ENCODE measurements at regions not wholly inside any gene's neighbourhood (a gene's known extent, or its start where the extent isn't known, plus 50 kb on each side); places are given as distances from the start of the nearest gene placed in this dataset.
"Not testable (repeated sequence)": the region's sequence is repeated elsewhere in the genome, so short reads cannot be mapped to it uniquely, and the experiment has no call there.

DNA sequence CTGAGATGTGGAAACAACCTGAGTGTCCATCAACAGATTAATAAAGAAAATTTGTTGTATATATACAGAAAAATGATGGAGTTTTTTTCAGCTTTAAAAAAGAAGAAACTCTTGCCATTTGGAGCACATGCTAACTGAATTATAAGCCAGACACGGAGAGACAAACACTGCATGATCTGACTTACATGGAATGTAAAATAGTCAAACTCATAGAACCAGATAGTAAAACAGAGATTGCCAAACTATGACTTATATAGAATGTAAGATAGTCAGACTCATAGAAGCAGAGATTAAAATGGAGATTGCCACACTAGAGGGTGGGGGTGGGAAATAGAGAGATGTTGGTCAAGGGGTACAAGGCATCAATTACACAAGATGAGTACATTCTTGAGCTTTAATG, 1786.6 kb downstream of the PLA2G4A start:
- Histone ChIP-seq H3K27me3 (ENCODE audit: control insufficient read depth, insufficient read depth, low read length) (no peaks in the 10 kb centered on the region), H3K36me3 (ENCODE audit: control insufficient read depth, insufficient read depth, low read length) (no peaks in the 10 kb centered on the region), H3K4me3 (ENCODE audit: low read length) (no peak overlapping the region), H3K4me1 (ENCODE audit: control insufficient read depth, insufficient read depth, low read length) (no peaks in the 10 kb centered on the region), H3K27ac (ENCODE audit: low read depth, low read length) (no peak overlapping the region), H3K9ac (ENCODE audit: low read length) (no peak overlapping the region)

DNA sequence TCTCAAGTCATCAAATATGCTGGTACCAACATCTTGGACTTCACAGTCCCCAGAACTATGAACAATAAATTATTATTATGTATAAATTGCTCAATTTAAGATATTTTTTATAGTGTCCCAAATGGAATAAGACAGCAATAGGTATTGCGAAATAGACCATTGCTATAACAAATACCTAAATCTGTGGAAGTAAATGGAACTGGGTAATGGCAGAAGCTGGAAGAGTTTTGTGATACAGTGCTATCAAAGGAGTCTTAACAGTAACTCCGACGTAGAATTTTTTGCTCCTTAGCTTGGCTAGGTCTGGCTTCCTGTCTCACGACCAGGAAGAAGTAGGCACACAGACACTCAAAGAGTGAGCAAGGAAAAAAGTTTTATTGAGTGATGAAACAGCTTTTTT, 1791.5 kb downstream of the PLA2G4A start:
- no peaks in the 10 kb centered on the region for H3K4me1 ChIP-seq (ENCODE audit: control insufficient read depth, insufficient read depth, low read length)
- H3K36me3 ChIP-seq (ENCODE audit: control insufficient read depth, insufficient read depth, low read length) = no peaks in the 10 kb centered on the region
- H3K27ac ChIP-seq (ENCODE audit: low read depth, low read length) = no peak overlapping the region
- H3K27me3 ChIP-seq (ENCODE audit: control insufficient read depth, insufficient read depth, low read length) = no peaks in the 10 kb centered on the region
- no peak overlapping the region for H3K4me3 ChIP-seq (ENCODE audit: low read length)
- H3K9ac ChIP-seq (ENCODE audit: low read length) = no peak overlapping the region

DNA sequence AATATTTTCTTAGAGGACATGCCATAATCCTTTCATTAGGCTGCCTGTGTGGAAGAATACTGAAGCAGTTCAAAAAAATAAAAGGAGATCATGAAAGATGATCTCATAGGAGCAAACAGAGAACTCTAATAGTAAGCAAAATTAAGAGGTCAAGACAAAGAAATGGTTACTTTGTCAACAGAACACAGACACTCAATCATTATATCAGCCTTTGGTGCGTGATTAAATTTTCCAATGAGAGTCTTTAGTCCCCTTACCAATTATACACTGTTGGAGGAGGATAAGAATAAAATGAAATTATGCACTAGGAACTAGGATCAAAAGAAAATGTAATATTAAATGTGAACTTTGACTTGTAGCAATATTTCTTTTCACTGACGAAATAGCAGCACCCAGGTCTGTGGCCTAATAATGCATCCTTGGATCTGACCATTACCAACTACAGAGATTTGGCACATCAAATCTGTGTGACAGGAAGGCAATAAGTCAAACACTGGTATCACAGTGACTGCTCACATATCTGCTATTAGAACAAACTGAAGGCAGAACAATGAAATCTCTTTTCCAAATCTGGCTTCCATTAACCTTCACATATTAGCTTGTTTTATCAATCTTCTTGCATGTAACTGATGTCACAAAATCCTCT, 1812.9 kb downstream of the PLA2G4A start:
- no peaks in the 10 kb centered on the region for H3K4me1 ChIP-seq (ENCODE audit: control insufficient read depth, insufficient read depth, low read length)
- H3K27ac ChIP-seq (ENCODE audit: low read depth, low read length) = no peak overlapping the region
- H3K9ac ChIP-seq (ENCODE audit: low read length) = no peak overlapping the region
- no peaks in the 10 kb centered on the region for H3K36me3 ChIP-seq (ENCODE audit: control insufficient read depth, insufficient read depth, low read length)
- H3K27me3 ChIP-seq (ENCODE audit: control insufficient read depth, insufficient read depth, low read length) = no peaks in the 10 kb centered on the region
- no peak overlapping the region for H3K4me3 ChIP-seq (ENCODE audit: low read length)

DNA sequence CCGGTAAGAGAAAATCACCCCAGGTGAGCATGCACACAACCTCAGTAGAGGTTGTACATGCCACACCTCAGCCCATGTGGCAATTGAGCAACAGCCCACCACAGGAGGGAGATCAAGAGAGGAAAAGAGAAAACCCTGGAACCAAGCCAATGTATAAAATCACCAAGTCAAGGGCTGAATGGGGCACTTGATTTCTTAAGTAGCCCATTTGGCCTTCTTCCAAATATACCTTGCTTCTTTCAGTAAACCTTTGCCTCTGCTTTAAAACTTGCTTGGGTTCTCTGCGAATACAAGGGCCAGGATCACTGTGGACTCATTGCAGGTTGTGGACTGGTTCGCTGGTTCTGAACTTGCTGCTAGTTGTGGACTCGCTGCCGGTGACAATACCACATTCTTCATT, 1814.0 kb downstream of the PLA2G4A start:
- Histone ChIP-seq H3K27me3 (ENCODE audit: control insufficient read depth, insufficient read depth, low read length) (no peaks in the 10 kb centered on the region), H3K4me3 (ENCODE audit: low read length) (no peak overlapping the region), H3K9ac (ENCODE audit: low read length) (no peak overlapping the region), H3K4me1 (ENCODE audit: control insufficient read depth, insufficient read depth, low read length) (no peaks in the 10 kb centered on the region), H3K36me3 (ENCODE audit: control insufficient read depth, insufficient read depth, low read length) (no peaks in the 10 kb centered on the region), H3K27ac (ENCODE audit: low read depth, low read length) (no peak overlapping the region)

DNA sequence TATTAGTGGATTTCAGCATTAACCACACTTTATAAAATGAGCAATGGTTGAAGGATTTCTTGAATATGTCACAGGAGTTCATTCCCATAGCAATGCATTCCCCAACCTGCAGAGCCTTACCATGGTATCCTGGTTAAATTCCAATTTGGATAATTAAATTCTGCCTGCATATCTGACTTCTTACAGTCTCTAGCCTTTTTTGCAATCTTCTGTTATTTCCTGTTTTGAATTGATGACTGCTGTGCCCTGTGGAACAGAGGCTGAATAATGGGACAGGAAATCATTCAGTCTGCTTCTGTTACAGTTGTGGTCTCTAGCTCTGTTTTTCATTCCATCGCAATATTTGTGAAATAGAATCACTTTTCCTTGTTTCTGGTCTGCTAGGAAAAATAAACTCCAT, 1823.9 kb downstream of the PLA2G4A start:
- Histone ChIP-seq H3K9ac (ENCODE audit: low read length) (no peak overlapping the region), H3K27me3 (ENCODE audit: control insufficient read depth, insufficient read depth, low read length) (no peaks in the 10 kb centered on the region), H3K36me3 (ENCODE audit: control insufficient read depth, insufficient read depth, low read length) (no peaks in the 10 kb centered on the region), H3K27ac (ENCODE audit: low read depth, low read length) (no peak overlapping the region), H3K4me1 (ENCODE audit: control insufficient read depth, insufficient read depth, low read length) (no peaks in the 10 kb centered on the region), H3K4me3 (ENCODE audit: low read length) (no peak overlapping the region)

DNA sequence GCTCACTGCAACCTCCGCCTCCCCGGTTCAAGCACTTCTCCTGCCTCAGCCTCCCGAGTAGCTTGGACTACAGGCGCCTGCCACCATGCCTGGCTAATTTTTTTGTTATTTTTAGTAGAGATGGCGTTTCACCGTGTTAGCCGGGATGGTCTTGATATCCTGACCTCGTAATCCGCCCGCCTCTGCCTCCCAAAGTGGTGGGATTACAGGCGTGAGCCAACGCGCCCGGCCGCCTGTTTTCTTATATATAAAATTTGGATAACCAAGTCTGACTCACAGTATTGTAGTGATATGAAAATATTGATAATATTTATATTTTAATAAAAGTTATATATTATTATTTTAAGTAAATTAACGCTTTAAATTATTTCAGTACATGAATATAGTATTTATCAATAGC, 1821.7 kb downstream of the BRINP3 start:
- H3K27me3 ChIP-seq (ENCODE audit: control insufficient read depth, insufficient read depth, low read length); H3K4me1 ChIP-seq (ENCODE audit: control insufficient read depth, insufficient read depth, low read length); H3K27ac ChIP-seq (ENCODE audit: low read depth, low read length); H3K9ac ChIP-seq (ENCODE audit: low read length); H3K4me3 ChIP-seq (ENCODE audit: low read length); H3K36me3 ChIP-seq (ENCODE audit: control insufficient read depth, insufficient read depth, low read length): not testable (repeated sequence)

DNA sequence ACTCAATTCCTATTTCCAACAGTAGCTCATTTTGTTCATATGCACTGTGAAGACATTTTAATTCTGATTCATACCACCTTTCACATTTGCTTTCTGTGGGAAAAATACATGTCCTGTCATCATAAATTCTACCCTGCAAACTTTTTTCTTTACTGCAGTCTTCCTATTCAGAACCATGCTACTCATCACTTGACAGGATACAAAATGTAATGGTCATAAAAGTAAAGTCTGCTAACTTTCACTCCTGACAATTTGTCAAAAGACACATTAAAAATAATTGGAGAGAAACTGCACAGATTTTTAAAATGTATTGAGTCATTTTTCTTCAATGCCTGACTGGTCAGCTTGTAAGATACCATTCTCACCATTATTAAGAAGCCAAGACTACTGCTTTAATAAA, 1817.1 kb downstream of the BRINP3 start:
- Histone ChIP-seq H3K4me3 (ENCODE audit: low read length) (no peak overlapping the region), H3K36me3 (ENCODE audit: control insufficient read depth, insufficient read depth, low read length) (no peaks in the 10 kb centered on the region), H3K4me1 (ENCODE audit: control insufficient read depth, insufficient read depth, low read length) (no peaks in the 10 kb centered on the region), H3K9ac (ENCODE audit: low read length) (no peak overlapping the region), H3K27ac (ENCODE audit: low read depth, low read length) (no peak overlapping the region), H3K27me3 (ENCODE audit: control insufficient read depth, insufficient read depth, low read length) (no peaks in the 10 kb centered on the region)

DNA sequence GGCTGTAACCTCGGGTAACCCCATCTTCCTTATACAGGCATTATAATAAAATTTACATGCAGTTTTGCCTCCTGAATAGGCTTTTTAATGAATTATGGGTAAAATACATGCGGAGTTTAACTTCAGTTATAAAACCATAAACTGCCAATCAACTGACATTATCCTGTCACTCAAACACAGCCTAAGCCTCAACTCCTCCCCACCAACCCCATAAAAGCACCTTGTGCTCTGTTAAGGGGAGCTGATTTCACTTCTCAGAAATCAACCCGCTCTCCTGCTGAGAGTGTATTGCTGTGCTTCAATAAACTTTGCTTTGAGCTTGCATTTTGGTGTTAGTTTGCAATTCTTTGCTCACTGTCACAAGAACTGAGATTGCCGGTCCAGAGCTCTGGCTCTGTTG, 1812.2 kb downstream of the BRINP3 start:
- Histone ChIP-seq H3K27ac (ENCODE audit: low read depth, low read length) (no peak overlapping the region), H3K9ac (ENCODE audit: low read length) (no peak overlapping the region), H3K4me1 (ENCODE audit: control insufficient read depth, insufficient read depth, low read length) (no peaks in the 10 kb centered on the region), H3K27me3 (ENCODE audit: control insufficient read depth, insufficient read depth, low read length) (no peaks in the 10 kb centered on the region), H3K4me3 (ENCODE audit: low read length) (no peak overlapping the region), H3K36me3 (ENCODE audit: control insufficient read depth, insufficient read depth, low read length) (no peaks in the 10 kb centered on the region)

DNA sequence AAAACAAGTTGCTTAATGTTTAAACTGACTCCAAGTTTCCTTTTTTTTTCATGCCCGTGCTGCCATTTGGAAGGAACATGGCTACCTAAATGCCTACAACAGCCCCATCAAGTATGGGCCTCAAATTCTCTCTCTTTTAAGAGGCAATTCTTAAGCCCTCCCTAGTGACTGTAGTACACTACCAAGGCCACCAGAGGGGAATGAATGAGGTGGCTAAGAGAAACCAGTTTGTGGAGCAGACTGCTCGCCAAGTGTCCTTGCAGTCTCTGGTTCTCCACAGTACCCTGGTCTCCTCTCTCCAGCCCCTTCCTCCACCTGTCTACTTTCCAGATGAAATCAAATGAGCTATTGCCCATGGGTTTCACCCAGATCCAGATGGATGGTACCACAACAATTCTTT, 1809.6 kb downstream of the BRINP3 start:
- no peaks in the 10 kb centered on the region for H3K4me1 ChIP-seq (ENCODE audit: control insufficient read depth, insufficient read depth, low read length)
- H3K36me3 ChIP-seq (ENCODE audit: control insufficient read depth, insufficient read depth, low read length) = no peaks in the 10 kb centered on the region
- no peak overlapping the region for H3K4me3 ChIP-seq (ENCODE audit: low read length)
- no peaks in the 10 kb centered on the region for H3K27me3 ChIP-seq (ENCODE audit: control insufficient read depth, insufficient read depth, low read length)
- H3K9ac ChIP-seq (ENCODE audit: low read length) = no peak overlapping the region
- H3K27ac ChIP-seq (ENCODE audit: low read depth, low read length) = no peak overlapping the region

DNA sequence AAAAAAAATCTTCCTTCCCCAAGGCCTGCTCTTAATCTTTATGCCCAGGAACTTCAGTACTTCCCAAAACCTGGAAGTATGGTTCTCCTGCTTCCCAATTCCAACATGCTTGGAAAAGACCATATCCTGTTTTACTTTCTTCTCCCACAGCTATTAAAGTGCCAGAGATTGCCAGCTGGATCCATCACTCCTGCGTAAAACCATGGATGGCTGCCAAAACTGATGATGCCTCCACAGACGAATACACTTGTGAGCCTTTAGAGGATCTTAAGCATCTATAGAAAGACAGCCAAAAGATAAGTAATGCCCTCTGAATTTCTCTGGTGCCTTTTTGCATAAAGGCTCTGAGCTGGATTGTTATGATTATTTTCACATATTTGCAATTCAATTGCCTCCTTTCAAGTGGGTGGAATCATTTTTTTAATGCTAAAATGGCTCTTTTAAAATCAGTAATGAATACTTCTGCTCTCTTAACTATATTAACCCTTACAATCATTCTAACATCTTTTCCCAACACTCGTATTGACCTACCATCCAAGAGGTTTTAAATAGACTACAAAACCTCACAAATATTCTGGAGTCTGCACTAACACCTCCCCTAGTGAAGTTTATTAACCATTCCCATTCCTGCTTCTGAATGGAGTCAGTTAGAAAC, 1807.8 kb downstream of the BRINP3 start:
- Histone ChIP-seq H3K27ac (ENCODE audit: low read depth, low read length) (no peak overlapping the region), H3K4me1 (ENCODE audit: control insufficient read depth, insufficient read depth, low read length) (no peaks in the 10 kb centered on the region), H3K36me3 (ENCODE audit: control insufficient read depth, insufficient read depth, low read length) (no peaks in the 10 kb centered on the region), H3K4me3 (ENCODE audit: low read length) (no peak overlapping the region), H3K27me3 (ENCODE audit: control insufficient read depth, insufficient read depth, low read length) (no peaks in the 10 kb centered on the region), H3K9ac (ENCODE audit: low read length) (no peak overlapping the region)

DNA sequence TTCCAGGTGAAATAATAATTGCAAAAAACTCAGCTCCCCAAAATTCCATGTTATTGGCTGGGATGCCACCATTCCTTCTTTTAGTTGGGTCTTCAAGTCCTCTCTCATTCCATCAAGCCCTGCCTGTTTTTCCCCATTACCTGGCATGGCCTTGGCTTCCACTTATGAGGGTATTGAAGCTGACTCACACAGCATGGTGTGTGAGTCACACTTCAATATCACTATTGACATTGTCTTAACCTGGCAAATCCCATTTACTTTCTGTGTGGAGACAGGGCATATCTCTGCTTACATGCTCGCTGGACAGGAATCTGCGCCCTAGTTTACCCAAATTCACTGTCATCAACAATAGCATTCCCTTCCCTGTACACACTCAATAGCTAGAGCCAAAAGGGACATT, 1806.8 kb downstream of the BRINP3 start:
- H3K27me3 ChIP-seq (ENCODE audit: control insufficient read depth, insufficient read depth, low read length) = no peaks in the 10 kb centered on the region
- H3K9ac ChIP-seq (ENCODE audit: low read length) = no peak overlapping the region
- H3K4me1 ChIP-seq (ENCODE audit: control insufficient read depth, insufficient read depth, low read length) = no peaks in the 10 kb centered on the region
- no peaks in the 10 kb centered on the region for H3K36me3 ChIP-seq (ENCODE audit: control insufficient read depth, insufficient read depth, low read length)
- no peak overlapping the region for H3K27ac ChIP-seq (ENCODE audit: low read depth, low read length)
- H3K4me3 ChIP-seq (ENCODE audit: low read length) = no peak overlapping the region

DNA sequence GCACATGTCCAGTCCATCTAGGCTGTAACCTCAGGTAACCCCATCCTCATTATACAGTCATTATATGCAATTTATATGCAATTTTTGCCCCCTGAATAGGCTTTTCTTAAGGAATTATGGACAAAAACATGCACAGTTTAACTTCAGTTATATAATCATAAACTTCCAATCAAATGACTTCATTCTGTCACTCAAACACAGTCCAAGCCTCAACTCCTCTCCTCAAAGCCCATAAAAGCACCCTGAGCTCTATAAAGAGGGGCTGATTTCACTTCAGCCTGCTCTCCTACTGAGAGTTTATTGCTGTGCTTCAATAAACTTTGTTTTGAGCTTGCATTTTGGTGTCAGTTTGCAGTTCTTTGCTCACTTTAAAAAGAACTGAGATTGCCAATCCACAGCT, 1805.5 kb downstream of the BRINP3 start:
- Histone ChIP-seq H3K27ac (ENCODE audit: low read depth, low read length) (no peak overlapping the region), H3K4me1 (ENCODE audit: control insufficient read depth, insufficient read depth, low read length) (no peaks in the 10 kb centered on the region), H3K4me3 (ENCODE audit: low read length) (no peak overlapping the region), H3K27me3 (ENCODE audit: control insufficient read depth, insufficient read depth, low read length) (no peaks in the 10 kb centered on the region), H3K36me3 (ENCODE audit: control insufficient read depth, insufficient read depth, low read length) (no peaks in the 10 kb centered on the region), H3K9ac (ENCODE audit: low read length) (no peak overlapping the region)

DNA sequence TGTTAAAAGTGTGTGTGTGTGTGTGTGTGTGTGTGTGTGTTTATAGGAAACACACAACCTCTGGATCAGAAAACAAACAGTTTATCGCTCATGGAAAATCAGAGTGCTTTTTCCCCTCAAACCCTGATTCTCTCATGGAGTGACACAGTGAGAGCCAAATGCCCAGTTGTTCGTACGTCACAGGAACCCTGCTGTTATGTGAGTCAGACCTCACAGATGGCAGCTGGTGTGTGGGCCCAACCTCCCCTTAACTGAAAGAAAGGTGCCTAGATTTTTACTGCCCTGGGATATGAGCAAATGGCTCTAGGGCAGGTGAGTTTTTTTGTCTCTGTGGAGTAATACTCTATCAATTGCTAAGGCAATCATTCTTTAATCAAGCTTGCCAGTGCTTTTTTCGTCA, 1788.1 kb downstream of the BRINP3 start:
- Histone ChIP-seq H3K27ac (ENCODE audit: low read depth, low read length) (no peak overlapping the region), H3K4me1 (ENCODE audit: control insufficient read depth, insufficient read depth, low read length) (no peaks in the 10 kb centered on the region), H3K9ac (ENCODE audit: low read length) (no peak overlapping the region), H3K4me3 (ENCODE audit: low read length) (no peak overlapping the region), H3K27me3 (ENCODE audit: control insufficient read depth, insufficient read depth, low read length) (no peaks in the 10 kb centered on the region), H3K36me3 (ENCODE audit: control insufficient read depth, insufficient read depth, low read length) (no peaks in the 10 kb centered on the region)
